Thyroid gland (tissue), 4 donors: ENCODE measurements at regions not wholly inside any gene's neighbourhood (a gene's known extent, or its start where the extent isn't known, plus 50 kb on each side); places are given as distances from the start of the nearest gene placed in this dataset.

Source experiments
- CTCF ChIP-seq, 6 experiments: fragments of 200-600 bp in 3 of 6; fragments of 450-650 bp in 3 of 6; sonication (generic) in 3 of 6; IDR thresholded peaks; one replicate each; pipeline ENCODE4 v1.5.1; 2016 to 2019; ENCODE audit warnings: antibody characterized with exemption in 6 of 6, mild to moderate bottlenecking in 2 of 6, inconsistent platforms in 1 of 6, moderate library complexity in 1 of 6
- POLR2A ChIP-seq, 2 donors: fragments of 450-650 bp; IDR thresholded peaks; one replicate each; pipeline ENCODE4 v1.6.1; 2017; ENCODE audit warnings: antibody characterized with exemption in 2 of 2, mild to moderate bottlenecking in 2 of 2, moderate library complexity in 1 of 2

GRCh38 chr14:95397325-95397724 is 77.6 kb upstream of the CLMN start:
- TF ChIP-seq CTCF (IDR thresholded peaks at IDR 0.05): no peak
- TF ChIP-seq POLR2A (IDR thresholded peaks at IDR 0.05): no peak
